Amniotic stem cell (primary cell): ENCODE measurements at regions not wholly inside any gene's neighbourhood (a gene's known extent, or its start where the extent isn't known, plus 50 kb on each side); places are given as distances from the start of the nearest gene placed in this dataset.

Experiments
- DNase-seq: peaks from one replicate; lab custom pipeline; 2025; lab: John Stamatoyannopoulos, UW

GRCh38 chr6:6704103-6705060, 115.9 kb downstream of the LY86 start:
- DNase-seq = no peak

- DNase-seq = no peak
These were observed 116.5 kb downstream of the LY86 start for GRCh38 chr6:6705061-6705425.

GRCh38 chr6:6705915-6706675, 117.6 kb downstream of the LY86 start:
- DNase-seq = no peak

GRCh38 chr6:6707143-6707542, 118.6 kb downstream of the LY86 start:
- DNase-seq = no peak

GRCh38 chr6:6709106-6709505, 120.6 kb downstream of the LY86 start:
- no peak for DNase-seq

DNA sequence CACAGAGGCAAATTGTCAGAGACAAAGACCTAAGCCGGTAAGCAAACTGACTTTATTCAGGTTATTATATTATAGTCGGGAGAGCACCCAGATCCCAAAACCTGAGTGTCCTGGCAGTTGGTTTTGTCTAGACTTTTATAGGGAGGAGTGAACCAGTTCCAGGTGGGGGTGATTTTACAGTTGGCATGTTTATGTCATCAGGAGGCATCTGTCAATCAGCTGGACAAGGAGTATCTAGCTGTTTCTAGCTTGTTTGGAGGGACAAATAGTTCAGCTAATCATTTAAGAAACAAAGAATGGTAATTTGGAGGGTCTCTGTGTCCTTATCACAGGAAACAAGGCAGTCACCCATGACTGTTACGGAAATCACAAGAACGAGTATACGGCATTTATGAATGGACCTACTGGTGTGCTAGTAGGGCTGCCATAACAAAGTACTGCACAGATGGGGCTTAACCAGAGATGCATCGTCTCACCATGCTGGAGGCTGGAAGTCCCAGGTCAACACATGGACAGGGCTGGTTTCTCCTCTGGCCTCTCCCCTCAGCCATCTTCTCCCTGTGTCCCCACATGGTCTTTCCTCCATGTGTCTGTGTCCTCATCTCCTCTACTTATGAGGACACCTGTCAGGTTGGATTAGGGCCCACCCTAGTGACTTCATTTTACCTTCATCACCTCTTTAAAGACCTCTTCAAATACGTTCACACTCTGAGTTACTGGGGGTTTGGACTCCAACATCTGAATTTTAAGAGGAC, 122.7 kb downstream of the LY86 start:
- DNase-seq = no peak

- DNase-seq = no peak
These were observed 123.4 kb downstream of the LY86 start for GRCh38 chr6:6711832-6712448.

DNA sequence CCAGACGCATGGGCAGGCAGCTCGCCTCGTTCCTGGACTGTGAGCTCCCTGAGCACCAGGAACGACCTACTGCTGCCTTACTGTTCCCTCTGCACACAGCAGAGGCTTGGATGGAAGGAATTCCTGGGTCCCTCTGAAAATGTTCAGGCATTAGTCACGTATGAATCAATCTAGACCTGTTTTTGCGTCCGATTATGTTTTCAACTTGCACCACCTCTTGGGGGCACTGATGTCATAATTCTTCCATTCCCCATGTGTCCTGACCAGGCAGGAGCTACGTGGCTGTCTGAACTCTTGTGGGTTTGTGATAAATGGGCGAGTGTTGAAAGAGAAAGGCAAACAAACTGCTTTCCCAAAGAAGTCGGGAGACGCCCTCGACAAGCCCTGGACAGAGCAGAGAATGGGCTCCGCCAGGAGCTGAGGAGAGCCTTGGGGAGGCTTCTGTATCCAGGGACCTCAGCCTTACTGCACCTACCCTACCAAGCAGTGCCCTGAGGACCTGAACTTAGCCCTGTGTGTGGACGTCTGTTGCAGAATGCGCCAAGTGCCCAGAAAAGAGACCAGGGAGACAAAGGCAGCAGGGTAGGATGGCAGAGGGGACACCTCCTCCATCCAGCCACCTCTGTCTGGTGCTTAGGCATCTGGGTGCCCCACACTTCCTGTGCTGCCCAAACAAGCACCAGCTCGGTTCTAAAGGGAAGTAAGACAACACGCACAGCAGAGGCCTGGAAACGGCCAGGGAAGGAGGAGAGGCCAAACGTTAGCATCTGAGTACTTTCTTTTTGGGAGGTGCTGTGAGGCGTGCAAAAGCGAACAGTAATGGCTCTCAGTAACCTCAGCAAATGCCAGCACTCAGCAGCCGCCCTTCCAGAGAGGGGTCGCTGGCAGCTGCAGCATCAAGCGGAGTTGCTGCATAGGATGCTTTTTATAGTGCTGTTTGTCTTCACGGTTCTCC, 124.2 kb downstream of the LY86 start:
- DNase-seq = no peak

DNA sequence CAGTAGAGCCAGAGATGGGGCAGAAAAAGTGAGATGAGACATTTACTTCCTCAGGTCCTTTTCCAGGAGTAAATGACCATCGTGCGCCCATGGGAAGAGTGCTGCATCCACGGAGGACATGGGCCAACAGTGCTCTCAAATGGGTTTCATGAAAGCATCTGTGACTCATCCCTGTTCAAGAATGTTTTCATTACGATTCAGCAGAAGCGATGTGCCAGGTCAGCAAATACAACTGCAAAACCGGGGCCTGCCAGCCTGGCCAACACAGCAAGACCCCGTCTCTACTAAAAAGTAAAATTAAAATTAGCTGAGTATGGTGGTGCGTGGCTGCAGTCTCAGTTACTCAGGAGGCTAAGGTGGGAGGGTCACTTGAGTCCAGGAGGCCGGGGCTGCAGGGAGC, 125.1 kb downstream of the LY86 start:
- DNase-seq = no peak

- no peak for DNase-seq
These were observed 125.8 kb downstream of the LY86 start for GRCh38 chr6:6714118-6714897.

DNA sequence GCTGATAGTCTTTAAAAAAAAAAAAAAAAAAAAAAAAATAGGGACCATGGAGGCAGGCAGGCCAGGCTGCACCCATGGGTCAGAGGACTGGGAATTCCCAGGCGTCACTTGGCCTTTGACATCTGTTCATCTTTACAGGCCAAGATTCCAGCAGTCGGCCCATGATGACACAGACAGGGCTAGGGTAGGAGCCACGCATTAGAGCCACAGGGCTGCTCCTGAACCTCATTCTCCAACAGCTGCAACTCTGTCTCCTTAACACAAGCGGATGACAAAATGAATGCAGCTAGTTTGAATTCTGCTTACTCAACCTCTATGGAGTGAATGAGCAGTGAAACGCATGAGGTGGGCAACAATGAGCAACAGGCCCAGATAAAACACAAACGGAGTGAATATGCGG, 126.4 kb downstream of the LY86 start:
- DNase-seq = no peak

DNA sequence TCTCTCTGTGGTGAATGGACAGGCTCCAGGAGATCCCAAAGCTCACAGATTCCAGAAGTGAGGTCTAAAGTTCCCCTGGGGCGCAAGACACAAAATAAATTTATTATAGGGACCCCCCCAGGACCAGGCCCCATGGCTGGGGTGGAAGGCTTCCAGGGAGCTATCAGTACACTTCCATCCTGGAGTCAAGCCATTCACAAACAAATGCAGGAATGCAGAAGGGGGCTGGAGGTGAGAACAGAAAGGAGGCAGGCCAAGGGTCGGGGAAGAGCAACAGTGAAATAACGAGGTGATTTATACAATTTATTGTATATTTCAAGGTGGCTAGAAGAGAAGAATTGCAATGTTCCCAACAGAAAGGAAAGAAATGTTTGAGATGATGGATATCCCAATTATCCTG, 126.9 kb downstream of the LY86 start:
- DNase-seq = no peak

DNA sequence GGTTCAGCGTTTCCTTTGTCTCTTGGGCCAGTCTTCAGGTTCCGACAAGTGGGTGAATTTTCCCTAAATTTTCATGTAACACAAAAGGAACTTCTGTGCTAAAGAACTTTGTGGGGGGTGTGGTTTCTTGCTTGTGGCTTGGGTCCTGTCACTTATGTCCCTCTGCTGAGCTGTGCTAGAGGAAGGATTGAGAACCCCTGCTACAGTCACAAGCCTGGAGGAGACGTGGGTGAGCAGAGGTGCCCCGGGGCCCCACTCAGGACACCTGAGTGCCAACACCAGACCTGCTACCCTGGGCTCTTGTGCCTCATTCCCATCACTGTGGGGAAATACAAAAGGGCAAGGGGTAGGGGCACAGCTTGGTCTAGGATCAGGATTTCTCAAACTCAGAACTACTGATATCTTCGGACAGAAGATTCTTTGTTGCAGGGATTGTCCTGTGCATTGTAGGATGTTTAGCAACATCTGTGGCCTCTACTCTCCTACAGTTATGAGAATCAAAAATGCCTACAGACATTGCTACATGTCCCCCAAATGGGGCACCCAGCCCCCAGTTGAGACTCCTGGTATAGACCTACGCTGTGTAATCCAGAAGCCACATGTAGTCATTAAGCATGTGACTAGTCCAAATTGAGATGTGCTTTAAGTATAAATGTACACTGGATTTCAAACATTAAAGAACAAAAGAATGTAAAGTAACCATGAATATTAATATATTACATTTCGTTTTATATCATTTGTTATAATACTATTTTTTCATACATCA, 128.7 kb downstream of the LY86 start:
- DNase-seq = no peak

DNA sequence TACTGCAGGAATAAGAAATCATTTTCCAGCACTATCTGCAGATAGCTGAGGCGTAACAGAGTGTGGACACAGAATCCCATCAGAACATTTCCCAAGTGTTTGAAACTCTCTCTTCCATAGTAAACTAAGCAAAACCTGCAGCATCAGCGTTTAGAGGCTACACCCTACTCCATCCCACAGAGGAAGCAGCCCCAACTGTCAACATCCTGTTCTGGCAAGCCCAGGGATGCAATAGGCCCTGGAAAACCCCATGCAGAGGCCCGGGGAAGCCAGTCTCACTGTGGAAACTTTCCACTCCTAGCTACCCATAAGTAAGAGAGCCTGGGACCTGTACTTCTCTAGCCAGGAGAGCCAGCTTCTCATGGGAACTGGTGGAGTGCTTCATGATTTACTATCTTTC, 129.4 kb downstream of the LY86 start:
- DNase-seq = no peak

GRCh38 chr6:6721606-6722005, 133.1 kb downstream of the LY86 start:
- DNase-seq = no peak

DNA sequence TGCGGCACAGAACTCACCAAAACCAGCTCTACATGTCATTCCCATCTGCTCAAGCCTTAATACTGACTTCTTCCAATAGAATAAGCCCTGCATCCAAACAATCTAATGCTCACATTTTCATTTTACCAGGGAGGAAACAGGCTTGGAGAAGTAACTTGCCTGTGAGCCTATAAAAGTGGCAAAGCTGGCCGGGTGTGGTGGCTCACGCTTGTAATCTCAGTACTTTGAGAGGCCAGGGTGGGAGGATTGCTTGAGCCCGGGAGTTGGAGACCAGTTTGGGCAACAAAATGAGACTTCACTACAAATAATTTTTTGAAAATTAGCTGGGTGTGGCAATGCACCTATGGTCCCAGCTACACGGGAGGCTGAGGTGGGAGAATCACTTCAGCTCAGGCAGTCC, 133.7 kb downstream of the LY86 start:
- DNase-seq = no peak

DNA sequence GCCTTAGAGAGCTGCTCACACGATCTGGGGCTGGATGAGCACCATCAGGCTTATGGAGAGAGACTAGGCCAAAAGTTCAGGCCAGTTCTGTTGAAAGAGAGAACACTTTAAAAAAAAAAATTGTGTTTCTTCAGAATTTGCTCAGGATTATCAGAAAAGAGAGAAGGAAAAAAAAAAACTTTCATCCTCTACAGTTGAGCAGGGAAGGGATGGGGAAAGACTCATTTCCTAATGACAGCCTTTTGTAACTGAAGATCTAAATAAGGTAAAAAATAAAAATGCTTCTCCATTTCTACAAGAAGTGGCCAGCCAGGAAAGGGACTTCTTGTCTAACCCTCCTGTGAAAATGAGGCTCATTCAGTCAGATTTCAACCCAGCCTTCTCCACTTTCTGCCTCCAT, 134.8 kb downstream of the LY86 start:
- no peak for DNase-seq

DNA sequence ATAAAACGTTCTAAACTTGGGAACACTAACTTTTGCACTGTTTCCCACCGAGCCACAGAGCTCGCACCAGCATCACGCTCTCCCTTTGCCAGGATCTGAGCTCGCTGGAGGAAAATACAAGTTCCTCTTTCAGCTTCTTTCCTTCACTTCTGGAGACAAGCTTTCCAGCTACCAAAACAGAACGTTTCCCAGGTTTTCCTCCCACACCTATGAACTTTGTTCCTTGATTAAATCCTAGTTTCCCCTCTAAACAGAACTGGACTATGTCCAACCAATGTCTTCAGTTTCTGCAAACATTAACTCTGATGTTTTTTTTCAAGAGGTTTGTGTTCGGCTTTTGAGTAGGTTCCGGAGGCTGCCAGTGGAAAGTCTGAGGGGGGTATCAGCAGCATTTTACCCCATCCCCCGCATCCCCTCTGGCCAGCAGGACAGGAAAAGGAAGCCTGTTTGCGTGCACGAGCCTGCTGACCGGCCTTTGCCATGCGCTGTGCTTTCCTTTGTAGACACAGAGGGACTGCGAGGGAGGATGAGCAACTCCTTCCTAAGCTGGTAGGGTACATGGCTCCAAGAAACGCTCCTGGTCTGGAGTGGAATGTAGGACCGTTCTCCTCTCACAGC, 135.5 kb downstream of the LY86 start:
- peak; percentile 50 for DNase-seq
